Vagina (tissue), 2 donors: ENCODE measurements at regions not wholly inside any gene's neighbourhood (a gene's known extent, or its start where the extent isn't known, plus 50 kb on each side); places are given as distances from the start of the nearest gene placed in this dataset.

Experiments used
- DNase-seq, 2 donors: peaks; one replicate each; pipeline ENCODE4 v3.0.0-alpha.2; 2017; ENCODE audit errors: extremely low spot score in 2 of 2
- H3K27ac ChIP-seq: fragments of 200-600 bp; sonication (generic); one replicate; pipeline ENCODE4 v1.5.1; 2019
- H3K27me3 ChIP-seq: fragments of 200-600 bp; sonication (generic); one replicate; pipeline ENCODE4 v1.5.1; 2019
- H3K36me3 ChIP-seq, 2 donors: fragments of 200-600 bp; sonication (generic); one replicate each; pipeline ENCODE4 v1.5.1; 2017 to 2019
- H3K4me1 ChIP-seq: fragments of 200-600 bp; sonication (generic); one replicate; pipeline ENCODE4 v1.5.1; 2019
- H3K4me3 ChIP-seq, 2 donors: fragments of 200-600 bp; sonication (generic); 1 replicate in 1 of 2; 2 replicates in 1 of 2; pipeline ENCODE4 v1.5.1; 2016 to 2019
- H3K9me3 ChIP-seq: fragments of 200-600 bp; sonication (generic); one replicate; pipeline ENCODE4 v1.5.1; 2019
- POLR2A ChIP-seq, 2 donors: fragments of 450-650 bp; IDR thresholded peaks; one replicate each; pipeline ENCODE4 v1.6.1; 2017; ENCODE audit warnings: antibody characterized with exemption in 2 of 2, mild to moderate bottlenecking in 2 of 2, moderate library complexity in 2 of 2
- POLR2AphosphoS5 ChIP-seq, 2 donors: sonication (generic); formaldehyde crosslinking; IDR thresholded peaks; one replicate each; pipeline ENCODE4 v1.9.0; 2017; ENCODE audit warnings: antibody characterized with exemption in 2 of 2, mild to moderate bottlenecking in 2 of 2, low read depth in 1 of 2; ENCODE audit not compliant: insufficient read depth in 1 of 2
- intact Hi-C: fragments of 100-400 bp; cut with DNase I; formaldehyde crosslinking; loops from one replicate; pipeline ENCODE4 v1.15.1; 2023
- TF ChIP-seq, protein P1 (sequence below), 3 experiments: fragments of 450-650 bp in 2 of 3; fragments of 200-600 bp in 1 of 3; sonication (generic) in 1 of 3; IDR thresholded peaks; one replicate each; pipeline ENCODE4 v1.5.1; 2017 to 2019; ENCODE audit warnings: antibody characterized with exemption in 3 of 3, mild to moderate bottlenecking in 2 of 3, moderate library complexity in 2 of 3

GRCh38 chr3:168872826-168873225, 777.1 kb upstream of the GOLIM4 start:
- intact Hi-C loops = no loop called here
- H3K9me3 ChIP-seq = no peaks in the 10 kb centered on the region
- no peak for DNase-seq
- H3K4me1 ChIP-seq = no peaks in the 10 kb centered on the region
- H3K27me3 ChIP-seq = no peaks in the 10 kb centered on the region
- no peak overlapping the region for H3K27ac ChIP-seq
- no peaks in the 10 kb centered on the region for H3K36me3 ChIP-seq
- H3K4me3 ChIP-seq = no peak overlapping the region
- TF ChIP-seq POLR2A (IDR thresholded peaks at IDR 0.05) (no peak), POLR2AphosphoS5 (IDR thresholded peaks at IDR 0.05; ENCODE audit: insufficient read depth in 1 of 2, low read depth in 1 of 2) (no peak)
- TF ChIP-seq, protein P1, sequence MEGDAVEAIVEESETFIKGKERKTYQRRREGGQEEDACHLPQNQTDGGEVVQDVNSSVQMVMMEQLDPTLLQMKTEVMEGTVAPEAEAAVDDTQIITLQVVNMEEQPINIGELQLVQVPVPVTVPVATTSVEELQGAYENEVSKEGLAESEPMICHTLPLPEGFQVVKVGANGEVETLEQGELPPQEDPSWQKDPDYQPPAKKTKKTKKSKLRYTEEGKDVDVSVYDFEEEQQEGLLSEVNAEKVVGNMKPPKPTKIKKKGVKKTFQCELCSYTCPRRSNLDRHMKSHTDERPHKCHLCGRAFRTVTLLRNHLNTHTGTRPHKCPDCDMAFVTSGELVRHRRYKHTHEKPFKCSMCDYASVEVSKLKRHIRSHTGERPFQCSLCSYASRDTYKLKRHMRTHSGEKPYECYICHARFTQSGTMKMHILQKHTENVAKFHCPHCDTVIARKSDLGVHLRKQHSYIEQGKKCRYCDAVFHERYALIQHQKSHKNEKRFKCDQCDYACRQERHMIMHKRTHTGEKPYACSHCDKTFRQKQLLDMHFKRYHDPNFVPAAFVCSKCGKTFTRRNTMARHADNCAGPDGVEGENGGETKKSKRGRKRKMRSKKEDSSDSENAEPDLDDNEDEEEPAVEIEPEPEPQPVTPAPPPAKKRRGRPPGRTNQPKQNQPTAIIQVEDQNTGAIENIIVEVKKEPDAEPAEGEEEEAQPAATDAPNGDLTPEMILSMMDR (IDR thresholded peaks at IDR 0.05) = no peak

DNA sequence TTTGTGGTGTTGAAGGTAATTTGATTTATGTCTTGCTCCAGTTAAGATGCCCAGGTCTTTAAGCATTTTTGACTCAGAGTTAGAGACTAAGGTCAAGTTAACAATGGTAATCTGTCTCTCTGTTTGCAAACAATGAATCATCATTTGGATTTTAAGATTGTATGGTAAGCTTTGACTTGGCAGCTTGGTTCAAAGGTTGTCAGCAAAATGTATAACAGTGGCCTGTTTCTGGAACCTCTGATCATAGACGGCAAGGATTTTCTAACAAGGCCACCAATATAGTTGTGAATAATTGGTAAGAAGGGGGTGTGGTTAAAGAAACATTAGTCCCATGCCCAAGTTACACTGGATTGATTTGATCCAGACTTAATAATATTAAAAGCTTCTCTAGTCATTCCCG, 775.2 kb upstream of the GOLIM4 start:
- intact Hi-C loops = no loop called here
- TF ChIP-seq POLR2AphosphoS5 (IDR thresholded peaks at IDR 0.05; ENCODE audit: insufficient read depth in 1 of 2, low read depth in 1 of 2) (no peak), POLR2A (IDR thresholded peaks at IDR 0.05) (no peak)
- TF ChIP-seq, protein P1 (IDR thresholded peaks at IDR 0.05) = no peak
- no peak for DNase-seq
- no peaks in the 10 kb centered on the region for H3K4me1 ChIP-seq
- no peak overlapping the region for H3K27ac ChIP-seq
- no peak overlapping the region for H3K4me3 ChIP-seq
- H3K9me3 ChIP-seq = no peaks in the 10 kb centered on the region
- no peaks in the 10 kb centered on the region for H3K36me3 ChIP-seq
- H3K27me3 ChIP-seq = no peaks in the 10 kb centered on the region

DNA sequence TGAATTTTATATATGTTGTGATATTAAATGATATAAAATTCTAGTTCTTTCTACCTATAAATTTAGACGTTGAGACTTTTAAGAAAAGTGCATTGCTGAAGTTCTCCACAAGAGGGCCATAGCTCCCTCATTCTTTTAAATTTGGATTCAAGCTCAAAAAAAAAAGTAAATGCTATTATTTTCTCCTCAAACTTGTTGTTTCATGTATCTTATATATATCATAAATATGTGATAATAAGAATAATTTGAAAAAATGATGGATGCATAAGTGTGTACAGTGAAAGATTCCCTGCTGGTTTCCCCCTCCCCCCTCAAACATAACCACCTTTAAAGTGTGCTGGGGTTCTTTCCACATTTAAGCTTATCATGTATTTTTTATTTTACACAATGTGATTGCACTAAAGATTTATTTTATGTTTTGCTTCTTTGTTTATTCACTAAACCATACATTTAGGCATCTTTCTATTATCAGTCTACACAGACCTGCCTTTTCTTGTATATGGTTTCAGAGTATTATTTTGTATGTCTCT, 769.4 kb upstream of the GOLIM4 start:
- TF ChIP-seq, protein P1 (IDR thresholded peaks at IDR 0.05) = peak in 2 of 3 experiments; percentile 41 to 43
- TF ChIP-seq POLR2A (IDR thresholded peaks at IDR 0.05) = no peak
- Histone ChIP-seq H3K36me3 (no peaks in the 10 kb centered on the region), H3K27ac (no peak overlapping the region), H3K27me3 (no peaks in the 10 kb centered on the region), H3K9me3 (no peaks in the 10 kb centered on the region), H3K4me3 (no peak overlapping the region), H3K4me1 (no peaks in the 10 kb centered on the region)
- intact Hi-C loops = no loop called here
- DNase-seq = no peak

DNA sequence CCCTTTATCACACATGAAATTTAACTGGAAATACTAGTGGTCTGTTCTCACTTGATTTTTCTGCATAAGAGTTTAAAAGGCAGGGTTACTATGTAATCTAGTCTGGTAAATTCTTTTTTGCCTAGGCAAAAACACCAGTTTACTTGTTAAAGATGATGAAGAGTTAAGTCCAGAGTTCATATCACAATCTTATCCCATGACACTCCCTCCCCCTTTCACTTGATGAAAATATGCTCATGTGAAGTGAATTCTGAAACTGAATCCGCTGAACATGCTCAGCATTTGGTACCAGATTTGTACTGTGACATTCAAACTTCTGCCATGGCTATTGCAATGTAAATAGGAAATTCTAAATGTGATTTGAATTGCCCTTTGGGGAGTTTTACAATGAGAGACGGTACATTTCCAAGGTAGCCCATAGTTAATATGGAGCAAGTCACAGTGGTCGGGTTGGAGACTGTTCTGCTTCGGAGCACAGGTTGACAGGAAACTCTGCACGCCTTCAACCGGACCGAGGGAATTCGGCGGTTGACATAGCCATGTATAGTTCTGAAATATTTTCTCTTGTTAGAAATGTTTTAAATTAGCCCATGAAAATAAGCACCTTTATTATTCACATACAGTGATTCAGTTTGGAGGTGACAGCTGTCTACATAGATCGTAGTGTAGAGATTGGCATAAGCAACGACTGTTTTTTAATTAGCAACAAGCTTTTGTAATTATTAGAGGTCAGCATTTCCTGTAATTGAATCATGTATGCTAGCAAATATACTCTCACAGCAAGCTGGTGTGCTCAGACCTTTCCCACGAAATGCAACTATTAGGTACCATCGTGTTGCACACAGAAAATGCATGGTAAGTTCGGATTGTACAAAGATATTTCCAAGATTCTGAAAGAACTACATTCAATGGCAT, 768.6 kb upstream of the GOLIM4 start:
- Histone ChIP-seq H3K36me3 (no peaks in the 10 kb centered on the region), H3K27me3 (no peaks in the 10 kb centered on the region), H3K4me1 (no peaks in the 10 kb centered on the region), H3K4me3 (no peak overlapping the region), H3K27ac (no peak overlapping the region), H3K9me3 (no peaks in the 10 kb centered on the region)
- intact Hi-C loops = no loop called here
- DNase-seq = no peak
- no peak for TF ChIP-seq POLR2AphosphoS5 (IDR thresholded peaks at IDR 0.05; ENCODE audit: insufficient read depth in 1 of 2, low read depth in 1 of 2)
- TF ChIP-seq POLR2A (IDR thresholded peaks at IDR 0.05) = no peak
- TF ChIP-seq, protein P1 (IDR thresholded peaks at IDR 0.05) = no peak

DNA sequence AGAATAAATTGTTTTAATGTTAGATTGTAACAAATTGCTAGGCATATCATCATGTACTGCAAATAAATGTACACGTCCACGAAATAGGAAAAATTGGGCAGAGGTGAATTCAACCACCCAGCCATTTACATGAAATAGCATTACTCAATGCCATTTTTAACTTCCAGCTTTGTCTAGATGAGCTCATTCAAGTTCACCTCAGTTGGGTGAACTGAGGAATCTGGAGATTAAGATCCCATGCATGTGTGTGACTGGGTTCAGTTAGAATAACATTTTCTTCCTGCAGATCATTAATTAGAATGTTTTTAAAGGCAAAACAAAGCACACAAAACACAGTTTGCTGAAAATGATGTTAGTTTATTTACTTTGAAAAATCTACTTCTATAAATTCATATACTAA, 767.8 kb upstream of the GOLIM4 start:
- Histone ChIP-seq H3K4me3 (no peak overlapping the region), H3K4me1 (no peaks in the 10 kb centered on the region), H3K36me3 (no peaks in the 10 kb centered on the region), H3K27ac (no peak overlapping the region), H3K9me3 (no peaks in the 10 kb centered on the region), H3K27me3 (no peaks in the 10 kb centered on the region)
- TF ChIP-seq POLR2A (IDR thresholded peaks at IDR 0.05) (no peak), POLR2AphosphoS5 (IDR thresholded peaks at IDR 0.05; ENCODE audit: insufficient read depth in 1 of 2, low read depth in 1 of 2) (no peak)
- TF ChIP-seq, protein P1 (IDR thresholded peaks at IDR 0.05) = no peak
- DNase-seq = no peak
- intact Hi-C loops = no loop called here
